Activated CD8-positive, alpha-beta memory T cell treated with anti-CD3 and anti-CD28 coated beads, Interleukin-2, amount 50 U/mL, for 48 hours (primary cell): ENCODE measurements at regions not wholly inside any gene's neighbourhood (a gene's known extent, or its start where the extent isn't known, plus 50 kb on each side); places are given as distances from the start of the nearest gene placed in this dataset.

Experiments
- DNase-seq: peaks from one replicate; pipeline ENCODE4 v3.0.0-alpha.2; 2020

DNA sequence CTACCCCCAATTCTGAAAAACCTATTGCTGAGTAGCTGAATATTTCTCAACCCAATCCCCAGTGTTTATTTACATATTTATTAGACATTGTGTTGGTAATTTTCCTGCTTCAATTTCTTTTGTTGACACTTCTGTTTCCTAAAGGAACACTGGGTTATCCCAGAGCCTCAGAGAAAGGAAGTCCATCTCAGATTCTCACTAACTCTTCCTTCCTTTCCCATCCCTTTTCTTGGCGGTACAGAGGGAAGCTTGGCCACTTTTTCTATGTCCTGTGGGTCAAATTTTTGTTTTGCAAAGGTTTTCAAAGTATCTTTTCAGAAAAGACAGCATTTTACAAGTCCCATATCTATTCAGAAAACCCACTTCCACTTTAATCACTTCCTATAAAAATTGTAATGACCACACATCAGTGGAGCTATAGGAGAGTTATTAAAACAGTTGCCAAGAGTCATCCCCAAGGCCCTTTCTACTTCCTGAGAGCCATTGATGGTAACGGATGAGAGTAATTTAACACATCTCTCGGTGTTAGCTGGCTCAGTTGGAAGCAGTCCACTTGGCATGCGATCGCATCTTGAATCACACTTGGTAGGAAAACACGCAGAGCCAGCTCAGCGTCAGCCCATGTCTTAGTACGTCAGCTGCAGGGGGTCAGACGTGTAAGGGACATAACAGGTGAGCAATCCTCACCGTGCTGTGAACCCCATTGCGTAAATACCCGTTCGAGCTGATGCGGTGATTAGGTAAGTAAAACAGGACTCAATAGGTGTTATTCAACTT is 231.1 kb upstream of the ADARB2 start:
- DNase-seq, result no peak

DNA sequence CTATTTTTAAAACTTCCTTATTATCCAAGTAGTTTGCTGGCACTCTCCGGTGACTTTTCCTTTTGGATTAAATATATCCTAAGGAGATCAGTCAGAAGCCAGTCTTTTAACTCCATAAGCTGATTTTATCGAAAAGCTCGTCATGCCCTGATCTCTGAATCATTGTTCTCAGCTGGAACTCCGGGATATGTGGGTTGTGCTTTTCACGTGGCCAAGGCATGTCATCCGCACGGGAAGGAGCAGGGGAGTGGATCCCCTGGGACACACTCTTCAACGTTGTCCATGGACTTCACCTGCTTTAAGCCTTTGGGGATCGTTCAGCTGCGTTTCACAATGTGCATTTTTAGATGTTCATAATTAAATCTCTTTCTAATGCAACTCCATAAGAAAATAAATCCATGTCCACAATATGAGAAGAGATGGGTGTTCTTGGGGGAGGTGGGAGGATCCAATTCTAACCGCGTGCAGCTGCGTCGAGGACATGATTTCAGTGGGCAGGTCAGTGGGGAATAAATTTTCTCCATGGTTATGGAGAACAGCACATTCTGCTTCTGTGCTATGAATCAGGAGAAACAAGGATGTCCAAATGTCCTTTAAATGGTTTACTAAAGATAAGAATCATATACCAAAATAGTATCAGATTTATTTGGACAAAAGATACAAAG is 229.5 kb upstream of the ADARB2 start:
- DNase-seq, result no peak

DNA sequence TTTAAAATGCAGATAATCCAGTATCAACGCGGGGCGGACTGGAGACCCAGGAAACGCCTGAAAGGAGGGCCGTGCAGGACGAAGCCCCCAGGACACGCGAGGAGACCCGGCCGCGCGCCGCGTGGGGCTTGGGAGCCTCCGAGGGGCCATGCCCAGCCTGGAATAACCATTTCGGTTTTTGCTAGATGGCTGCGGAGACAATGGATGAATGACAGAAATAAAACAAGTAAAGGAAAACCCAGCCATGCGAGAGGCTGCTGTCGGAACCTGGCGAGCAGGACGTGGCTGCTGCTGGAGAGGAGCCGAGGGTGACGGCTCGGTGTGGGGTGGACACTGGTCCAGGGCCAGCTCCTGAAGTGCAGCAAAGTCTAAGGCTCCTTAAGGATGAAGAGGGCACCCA is 227.2 kb upstream of the ADARB2 start:
- DNase-seq, result no peak

DNA sequence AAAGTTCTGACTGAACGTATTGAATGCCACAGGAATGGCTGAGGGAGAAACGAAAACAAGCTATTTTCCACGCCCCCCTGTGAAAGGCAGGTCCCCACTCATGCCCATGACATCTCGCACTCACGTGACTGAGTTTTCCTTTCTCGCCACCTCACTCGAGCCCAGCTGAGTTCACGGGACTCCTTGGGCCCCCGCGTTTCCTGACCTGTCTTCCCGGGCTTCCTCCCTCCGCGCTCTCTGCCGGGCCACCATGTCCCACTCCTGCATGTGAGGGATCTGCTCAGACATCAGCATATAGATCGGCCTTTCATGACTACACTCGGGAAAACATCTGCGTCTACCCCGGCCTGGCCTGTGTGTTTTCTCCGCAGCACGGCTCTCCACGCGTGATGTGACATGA is 226.0 kb upstream of the ADARB2 start:
- DNase-seq, result no peak

DNA sequence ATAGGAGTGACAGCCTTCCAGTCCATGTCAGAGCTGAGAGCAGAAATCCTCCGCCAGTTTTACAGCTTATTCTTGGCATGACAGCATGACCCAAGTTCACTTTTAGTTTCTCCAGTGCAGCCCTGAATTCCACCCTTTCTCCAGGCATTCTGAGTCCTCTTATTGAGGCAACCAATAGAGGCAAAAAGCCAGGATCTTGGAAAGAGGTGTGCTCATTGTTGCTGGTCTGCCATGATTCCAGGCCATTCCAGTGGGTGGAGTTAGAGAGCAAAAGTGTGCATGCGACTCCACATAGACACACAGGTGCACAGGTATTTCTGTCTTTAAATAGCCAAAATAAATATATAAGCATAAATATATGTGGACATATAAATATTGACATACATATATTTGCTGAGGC is 224.7 kb upstream of the ADARB2 start:
- DNase-seq, result no peak

GRCh38 chr10:1960982-1961381 is 223.7 kb upstream of the ADARB2 start:
- no peak for DNase-seq

DNA sequence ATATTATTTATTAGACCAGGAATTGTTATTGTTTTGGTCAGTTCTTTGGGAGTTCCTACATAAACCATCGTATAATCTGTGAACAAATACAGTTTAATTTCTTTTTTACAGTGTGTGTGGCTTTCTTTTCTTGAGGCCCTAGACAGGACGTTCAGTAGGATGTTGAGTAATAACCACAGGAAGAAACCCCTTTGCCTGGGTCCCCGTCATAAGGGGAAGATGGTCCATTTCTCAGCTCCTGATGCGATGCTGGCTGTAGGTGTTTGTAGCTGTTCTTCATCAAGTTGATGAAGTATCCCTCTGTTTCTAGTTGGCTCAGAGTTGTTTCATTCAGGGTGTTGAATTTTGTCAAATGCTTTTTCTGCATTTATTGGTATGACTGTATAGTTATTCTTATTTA is 219.7 kb upstream of the ADARB2 start:
- DNase-seq, result no peak

DNA sequence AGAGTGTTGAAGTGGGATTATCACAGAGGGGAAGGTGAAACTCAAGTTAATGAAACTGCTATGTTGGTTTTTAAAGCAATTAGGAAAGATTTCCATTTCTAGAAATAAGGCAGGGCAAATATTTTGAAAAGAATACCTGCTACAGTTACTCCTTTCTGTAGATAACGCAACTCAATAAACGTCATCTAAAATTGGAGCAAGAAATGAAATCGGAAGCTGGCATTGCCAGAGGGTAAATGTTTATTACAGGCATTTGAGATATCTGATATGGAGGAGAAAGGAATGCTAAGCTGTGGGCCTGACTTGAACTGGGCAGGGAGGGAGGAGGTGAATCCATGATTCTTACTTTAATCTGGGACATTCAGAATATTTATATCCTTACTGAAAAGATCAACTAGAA is 217.0 kb upstream of the ADARB2 start:
- no peak for DNase-seq

GRCh38 chr10:1952126-1953095 is 215.1 kb upstream of the ADARB2 start:
- DNase-seq, result no peak

DNA sequence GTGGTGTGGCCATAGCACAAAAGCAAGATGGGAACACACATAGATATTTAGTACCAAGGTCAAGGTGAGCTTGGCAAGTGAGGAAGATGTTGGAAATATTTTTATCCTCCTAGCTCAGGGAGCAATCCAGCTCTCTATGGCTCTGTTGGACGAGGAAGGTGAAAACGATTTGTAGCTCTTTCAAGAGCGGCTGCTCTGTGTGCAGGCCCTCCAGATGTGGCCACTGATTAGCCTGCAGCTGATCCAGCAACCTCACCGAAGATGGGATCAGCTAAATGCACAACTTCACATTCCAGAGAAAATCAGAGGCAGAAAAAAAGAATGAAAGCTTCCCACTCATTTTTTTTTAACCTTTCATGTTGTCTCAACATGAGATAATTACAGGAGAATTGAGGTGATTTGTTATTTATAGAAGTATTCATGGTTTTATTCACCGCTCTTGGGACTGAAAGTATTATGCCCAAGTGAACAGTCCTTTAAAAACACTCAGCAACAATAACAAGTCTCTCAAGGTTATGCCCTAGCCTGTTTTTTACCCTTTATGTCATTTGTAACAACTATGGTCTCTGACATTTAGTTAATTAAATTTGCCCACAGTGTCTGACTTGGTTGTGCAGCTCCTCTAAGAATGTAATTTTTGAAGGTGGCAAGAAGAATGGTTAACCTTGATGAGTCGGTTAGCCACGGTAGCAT is 213.6 kb upstream of the ADARB2 start:
- DNase-seq, result no peak

GRCh38 chr10:1947464-1948003 is 210.2 kb upstream of the ADARB2 start:
- DNase-seq, result no peak

DNA sequence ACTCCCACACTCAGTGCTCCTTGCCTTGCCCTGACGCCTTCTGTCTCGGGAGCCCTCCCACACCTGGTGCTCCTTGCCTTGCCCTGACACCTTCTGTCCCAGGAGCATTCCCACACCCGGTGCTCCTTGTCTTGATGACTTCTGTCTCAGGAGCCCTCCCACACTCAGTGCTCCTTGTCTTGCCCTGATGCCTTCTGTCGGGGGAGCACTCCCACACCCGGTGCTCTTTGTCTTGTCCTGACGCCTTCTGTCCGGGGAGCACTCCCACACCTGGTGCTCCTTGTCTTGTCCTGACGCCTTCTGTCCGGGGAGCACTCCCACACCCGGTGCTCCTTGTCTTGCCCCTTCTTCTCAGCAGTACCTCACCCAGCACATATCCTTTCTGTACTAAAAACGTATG is 207.2 kb upstream of the ADARB2 start:
- no peak for DNase-seq

DNA sequence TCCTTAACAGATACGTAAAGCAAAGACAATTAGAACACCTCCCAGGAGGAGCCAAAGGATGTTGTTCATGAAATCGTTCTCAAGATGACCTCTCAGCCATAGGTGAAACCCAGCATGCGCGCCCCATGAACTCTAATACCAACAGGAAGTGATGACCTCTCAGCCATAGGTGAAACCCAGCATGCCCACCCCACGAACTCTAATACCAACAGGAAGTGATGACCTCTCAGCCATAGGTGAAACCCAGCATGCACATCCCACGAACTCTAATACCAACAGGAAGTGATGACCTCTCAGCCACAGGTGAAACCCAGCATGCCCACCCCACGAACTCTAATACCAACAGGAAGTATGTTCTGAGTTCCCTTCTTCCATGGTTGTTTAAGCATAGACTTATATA is 205.2 kb upstream of the ADARB2 start:
- DNase-seq, result no peak

DNA sequence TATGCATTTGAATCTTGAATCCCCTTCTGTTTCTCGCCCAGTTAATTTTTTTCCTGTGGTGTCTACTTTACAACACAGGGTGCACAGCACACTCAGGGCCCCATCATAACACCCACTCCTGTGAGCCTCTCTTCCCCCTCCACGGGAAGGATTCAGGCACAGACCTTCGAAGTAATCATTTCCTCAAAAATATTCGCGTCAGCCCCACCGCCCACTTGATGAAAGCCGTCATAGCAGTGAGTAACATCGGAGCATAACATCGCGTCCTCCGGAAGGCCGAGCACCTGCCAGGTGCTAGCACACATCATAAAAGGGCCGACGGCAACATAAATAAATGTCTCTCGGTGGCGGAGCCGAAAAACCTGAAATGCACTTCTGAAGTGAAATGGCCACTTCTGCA is 201.7 kb upstream of the ADARB2 start:
- DNase-seq, result peak; percentile 77

- DNase-seq, result no peak
Observed at GRCh38 chr10:1938317-1938716, 201.0 kb upstream of the ADARB2 start.

DNA sequence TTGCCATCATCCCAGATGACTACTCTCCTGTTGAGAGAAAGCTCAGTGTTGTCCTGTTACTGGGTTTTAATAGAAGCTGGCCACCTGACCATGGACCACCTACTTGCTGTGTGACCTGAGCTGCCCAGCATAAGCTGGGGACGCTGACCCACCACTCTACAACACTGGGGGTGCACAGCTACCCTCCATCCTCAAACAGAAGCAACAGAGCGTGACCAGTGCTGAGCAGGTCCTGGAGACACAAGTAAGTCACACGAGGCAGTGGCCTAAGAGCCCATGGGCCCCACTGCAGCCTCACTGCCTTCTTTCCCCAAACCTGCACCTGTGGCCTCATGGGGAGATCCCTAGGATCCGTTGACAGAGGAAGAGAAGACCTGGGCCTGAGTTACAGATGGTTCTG is 198.6 kb upstream of the ADARB2 start:
- no peak for DNase-seq

- DNase-seq, result no peak
Observed at GRCh38 chr10:1933215-1933614, 195.9 kb upstream of the ADARB2 start.

- no peak for DNase-seq
Observed at GRCh38 chr10:1932692-1933094, 195.4 kb upstream of the ADARB2 start.

GRCh38 chr10:1928606-1929005 is 191.3 kb upstream of the ADARB2 start:
- DNase-seq, result no peak

GRCh38 chr10:1923998-1924397 is 186.7 kb upstream of the ADARB2 start:
- DNase-seq, result no peak

- no peak for DNase-seq
Observed at GRCh38 chr10:1923586-1923985, 186.3 kb upstream of the ADARB2 start.

GRCh38 chr10:1920941-1921340 is 183.6 kb upstream of the ADARB2 start:
- no peak for DNase-seq

DNA sequence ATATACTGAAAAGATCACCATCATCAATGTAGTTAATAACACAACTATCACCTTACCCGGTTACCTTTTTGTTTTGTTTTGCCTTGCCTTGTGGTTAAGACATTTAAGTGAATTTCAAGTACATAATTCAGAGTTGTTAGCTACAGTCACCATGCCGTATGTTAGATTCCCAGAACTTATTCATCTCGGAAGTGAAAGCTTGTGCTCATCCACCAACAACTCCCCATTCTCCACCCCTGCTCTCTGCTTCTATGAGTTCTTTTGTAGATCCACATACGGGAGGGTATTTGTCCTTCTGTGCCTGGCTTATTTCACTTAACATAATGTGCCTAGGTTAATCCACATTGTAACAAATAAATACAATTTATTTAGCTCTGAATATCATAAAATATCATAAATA is 182.8 kb upstream of the ADARB2 start:
- DNase-seq, result no peak
